Stomach (tissue), 4 donors: ENCODE measurements at regions not wholly inside any gene's neighbourhood (a gene's known extent, or its start where the extent isn't known, plus 50 kb on each side); places are given as distances from the start of the nearest gene placed in this dataset.

Source experiments
- POLR2A ChIP-seq, 4 donors: fragments of 450-650 bp; IDR thresholded peaks; one replicate each; pipeline ENCODE4 v1.6.1; 2016; ENCODE audit warnings: antibody characterized with exemption in 4 of 4, control low read depth in 2 of 4, mild to moderate bottlenecking in 1 of 4, moderate library complexity in 1 of 4
- TF ChIP-seq, protein P1 (sequence below), 7 experiments: fragments of 450-650 bp in 4 of 7; fragments of 200-600 bp in 3 of 7; sonication (generic) in 3 of 7; IDR thresholded peaks; one replicate each; pipeline ENCODE4 v1.5.1; 2016 to 2019; ENCODE audit warnings: antibody characterized with exemption in 7 of 7, control low read depth in 2 of 7, mild to moderate bottlenecking in 1 of 7

DNA sequence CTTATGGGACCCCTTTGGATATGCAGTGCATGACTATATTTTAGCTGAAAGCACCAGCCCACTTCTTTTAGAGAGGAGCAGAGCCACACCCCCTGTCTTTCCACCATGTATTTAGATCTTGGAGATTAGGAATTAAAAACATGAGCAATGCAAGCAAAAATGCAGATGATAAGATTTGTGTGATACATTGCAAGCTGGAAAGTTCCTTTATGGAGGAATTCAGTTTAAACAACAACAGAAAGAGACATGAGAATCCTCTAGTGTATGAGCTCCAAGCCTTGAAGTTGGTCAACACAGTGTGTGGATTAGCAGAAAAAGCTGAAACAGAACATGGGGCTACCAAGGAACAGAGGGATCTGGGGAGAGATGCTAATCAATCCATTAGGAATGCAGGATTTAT lies 529.8 kb upstream of the NBEA start:
- TF ChIP-seq, protein P1, sequence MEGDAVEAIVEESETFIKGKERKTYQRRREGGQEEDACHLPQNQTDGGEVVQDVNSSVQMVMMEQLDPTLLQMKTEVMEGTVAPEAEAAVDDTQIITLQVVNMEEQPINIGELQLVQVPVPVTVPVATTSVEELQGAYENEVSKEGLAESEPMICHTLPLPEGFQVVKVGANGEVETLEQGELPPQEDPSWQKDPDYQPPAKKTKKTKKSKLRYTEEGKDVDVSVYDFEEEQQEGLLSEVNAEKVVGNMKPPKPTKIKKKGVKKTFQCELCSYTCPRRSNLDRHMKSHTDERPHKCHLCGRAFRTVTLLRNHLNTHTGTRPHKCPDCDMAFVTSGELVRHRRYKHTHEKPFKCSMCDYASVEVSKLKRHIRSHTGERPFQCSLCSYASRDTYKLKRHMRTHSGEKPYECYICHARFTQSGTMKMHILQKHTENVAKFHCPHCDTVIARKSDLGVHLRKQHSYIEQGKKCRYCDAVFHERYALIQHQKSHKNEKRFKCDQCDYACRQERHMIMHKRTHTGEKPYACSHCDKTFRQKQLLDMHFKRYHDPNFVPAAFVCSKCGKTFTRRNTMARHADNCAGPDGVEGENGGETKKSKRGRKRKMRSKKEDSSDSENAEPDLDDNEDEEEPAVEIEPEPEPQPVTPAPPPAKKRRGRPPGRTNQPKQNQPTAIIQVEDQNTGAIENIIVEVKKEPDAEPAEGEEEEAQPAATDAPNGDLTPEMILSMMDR (IDR thresholded peaks at IDR 0.05): no peak
- TF ChIP-seq POLR2A (IDR thresholded peaks at IDR 0.05): no peak
